Esophagus squamous epithelium (tissue), 5 donors: ENCODE measurements at regions not wholly inside any gene's neighbourhood (a gene's known extent, or its start where the extent isn't known, plus 50 kb on each side); places are given as distances from the start of the nearest gene placed in this dataset.

Experiments used
- DNase-seq: peaks from one replicate; lab custom pipeline; 2025; lab: John Stamatoyannopoulos, UW
- H3K27ac ChIP-seq, 4 donors: fragments of 200-600 bp; sonication (generic); one replicate each; pipeline ENCODE4 v1.5.1; 2016 to 2019; ENCODE audit warnings: mild to moderate bottlenecking in 1 of 4
- H3K27me3 ChIP-seq, 4 donors: fragments of 200-600 bp; sonication (generic); 1 replicate in 3 of 4; 2 replicates in 1 of 4; pipeline versions ENCODE4 v1.5.1 to v1.6.0; 2017 to 2021; ENCODE audit warnings: antibody characterized with exemption in 1 of 4
- H3K36me3 ChIP-seq, 3 donors: fragments of 200-600 bp; sonication (generic); one replicate each; pipeline ENCODE4 v1.5.1; 2016 to 2019
- H3K4me1 ChIP-seq, 3 donors: fragments of 200-600 bp; sonication (generic); one replicate each; pipeline ENCODE4 v1.5.1; 2017 to 2019
- H3K4me3 ChIP-seq, 4 donors: fragments of 200-600 bp; sonication (generic); 1 replicate in 3 of 4; 2 replicates in 1 of 4; pipeline ENCODE4 v1.5.1; 2016 to 2019; ENCODE audit warnings: mild to moderate bottlenecking in 2 of 4, moderate library complexity in 1 of 4
- H3K9me3 ChIP-seq, 3 donors: fragments of 200-600 bp; sonication (generic); one replicate each; pipeline ENCODE4 v1.5.1; 2016 to 2019
- CTCF ChIP-seq, 6 experiments: fragments of 450-650 bp in 4 of 6; fragments of 200-600 bp in 2 of 6; sonication (generic) in 2 of 6; IDR thresholded peaks; one replicate each; pipeline ENCODE4 v1.5.1; 2016 to 2019; ENCODE audit warnings: antibody characterized with exemption in 6 of 6, mild to moderate bottlenecking in 4 of 6, moderate library complexity in 4 of 6
- POLR2A ChIP-seq, 4 donors: fragments of 450-650 bp; IDR thresholded peaks; one replicate each; pipeline ENCODE4 v1.6.1; 2017; ENCODE audit warnings: antibody characterized with exemption in 4 of 4, mild to moderate bottlenecking in 4 of 4, moderate library complexity in 3 of 4
- WGBS, 2 donors: methylation state at CpG; one replicate each; pipeline ENCODE4 v1.1.5; 2018; 5-methylcytosine and 5-hydroxymethylcytosine counted together
- intact Hi-C: fragments of 100-400 bp; cut with DNase I; formaldehyde crosslinking; loops from one replicate; pipeline ENCODE4 v1.15.0; 2022
- donor health status: DM: yes; HTN: yes; CAD: no.

GRCh38 chr12:38445040-38445439 lies 128.5 kb downstream of the ALG10B start:
- Histone ChIP-seq H3K4me1 (no peaks in the 10 kb centered on the region), H3K9me3 (no peaks in the 10 kb centered on the region), H3K27ac (no peak overlapping the region), H3K4me3 (no peak overlapping the region), H3K36me3 (no peaks in the 10 kb centered on the region), H3K27me3 (no peaks in the 10 kb centered on the region)
- no peak for DNase-seq
- WGBS, 2 donors: 71 to 74% methylated on average over 2 of the region's 2 CpGs
- TF ChIP-seq POLR2A (IDR thresholded peaks at IDR 0.05): no peak
- no peak for TF ChIP-seq CTCF (IDR thresholded peaks at IDR 0.05)
- intact Hi-C loops: no loop called here

DNA sequence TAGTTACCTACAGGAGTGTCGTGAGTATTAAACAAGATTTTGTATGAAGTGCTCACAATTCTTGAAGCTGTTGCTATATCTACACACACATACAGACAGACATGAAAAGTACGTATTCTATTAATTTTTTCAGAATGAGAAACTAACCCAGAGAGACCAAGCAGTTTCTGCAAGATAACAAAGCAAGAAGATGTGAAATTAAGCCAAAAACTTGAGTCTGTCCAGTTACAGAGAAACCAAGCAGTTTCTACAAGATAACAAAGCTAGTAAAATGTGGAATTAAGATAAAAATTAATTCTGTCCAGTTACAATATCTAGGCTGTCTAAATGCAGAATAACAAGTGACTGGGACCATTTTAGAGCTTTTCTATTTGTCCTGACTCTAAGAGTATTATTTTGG lies 132.4 kb downstream of the ALG10B start:
- Histone ChIP-seq H3K9me3 (no peaks in the 10 kb centered on the region), H3K27ac (no peak overlapping the region), H3K36me3 (no peaks in the 10 kb centered on the region), H3K4me3 (no peak overlapping the region), H3K4me1 (no peaks in the 10 kb centered on the region), H3K27me3 (no peaks in the 10 kb centered on the region)
- 86% methylated on average over 2 of the region's 2 CpGs for WGBS, 2 donors
- DNase-seq: no peak
- intact Hi-C loops: no loop called here
- TF ChIP-seq CTCF (IDR thresholded peaks at IDR 0.05) (no peak), POLR2A (IDR thresholded peaks at IDR 0.05) (no peak)

GRCh38 chr12:38456537-38457120 lies 140.1 kb downstream of the ALG10B start:
- peaks cover 0 to 15% (median 0%) of the 10 kb centered on the region in 3 donors for H3K4me1 ChIP-seq
- WGBS, 2 donors: 33 to 36% methylated on average over 2 of the region's 2 CpGs
- H3K4me3 ChIP-seq: no peak overlapping the region
- DNase-seq: no peak
- intact Hi-C loops: no loop called here
- no peaks in the 10 kb centered on the region for H3K9me3 ChIP-seq
- no peaks in the 10 kb centered on the region for H3K36me3 ChIP-seq
- TF ChIP-seq POLR2A (IDR thresholded peaks at IDR 0.05) (no peak), CTCF (IDR thresholded peaks at IDR 0.05) (no peak)
- H3K27me3 ChIP-seq: no peaks in the 10 kb centered on the region
- peak overlapping the region in 2 of 4 donors; percentile 9 to 20 for H3K27ac ChIP-seq

DNA sequence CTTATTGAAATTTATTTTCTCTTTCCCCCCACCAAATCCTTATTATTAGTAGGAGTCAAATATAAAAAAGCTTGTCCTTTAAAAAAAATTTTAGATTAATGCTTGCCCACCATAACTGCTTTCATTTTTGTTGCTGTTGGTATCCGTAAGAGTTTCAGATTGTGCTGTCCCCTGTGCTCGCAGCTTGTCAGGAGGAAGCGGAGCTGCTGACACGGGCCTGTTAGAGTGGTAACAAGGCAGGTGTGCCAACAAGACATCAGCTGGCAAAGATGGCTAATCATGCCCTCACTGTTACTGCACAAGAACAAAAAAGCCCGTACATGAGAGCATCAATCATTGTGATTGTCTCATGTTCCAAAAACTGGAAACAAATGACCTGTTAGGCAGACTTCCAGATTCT lies 148.4 kb downstream of the ALG10B start:
- H3K9me3 ChIP-seq: no peaks in the 10 kb centered on the region
- no peaks in the 10 kb centered on the region for H3K36me3 ChIP-seq
- intact Hi-C loops: no loop called here
- no peak overlapping the region for H3K4me3 ChIP-seq
- no peak for DNase-seq
- H3K27me3 ChIP-seq: no peaks in the 10 kb centered on the region
- WGBS, 2 donors: 59 to 63% methylated on average over 5 of the region's 5 CpGs
- H3K27ac ChIP-seq: no peak overlapping the region
- H3K4me1 ChIP-seq: no peaks in the 10 kb centered on the region
- TF ChIP-seq CTCF (IDR thresholded peaks at IDR 0.05) (no peak), POLR2A (IDR thresholded peaks at IDR 0.05) (no peak)

DNA sequence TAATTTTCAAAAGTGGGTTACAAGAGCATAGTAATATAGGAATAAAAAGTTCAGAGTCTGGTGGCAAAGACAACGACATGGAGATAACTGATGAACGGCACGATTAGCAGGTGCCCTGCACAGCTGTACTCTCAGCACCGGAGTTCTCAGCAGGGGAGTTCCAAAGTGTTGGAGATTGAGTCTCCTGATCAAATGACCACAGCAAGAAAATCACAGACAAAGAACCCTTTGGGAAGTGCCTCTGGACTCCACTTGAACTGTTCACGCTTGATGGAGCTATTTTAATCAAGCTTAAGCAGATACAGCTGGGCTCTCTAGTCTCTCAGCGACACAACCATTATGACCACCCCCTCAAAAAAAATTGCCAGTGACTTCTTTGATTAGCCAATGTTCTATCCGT lies 153.1 kb downstream of the ALG10B start:
- H3K27me3 ChIP-seq: no peaks in the 10 kb centered on the region
- 84 to 85% methylated on average over 7 of the region's 7 CpGs for WGBS, 2 donors
- H3K27ac ChIP-seq: no peak overlapping the region
- intact Hi-C loops: no loop called here
- no peaks in the 10 kb centered on the region for H3K36me3 ChIP-seq
- H3K4me3 ChIP-seq: no peak overlapping the region
- no peaks in the 10 kb centered on the region for H3K9me3 ChIP-seq
- no peaks in the 10 kb centered on the region for H3K4me1 ChIP-seq
- no peak for DNase-seq
- no peak for TF ChIP-seq CTCF (IDR thresholded peaks at IDR 0.05)
- no peak for TF ChIP-seq POLR2A (IDR thresholded peaks at IDR 0.05)
